Lower leg skin (tissue), 3 donors: ENCODE measurements at regions not wholly inside any gene's neighbourhood (a gene's known extent, or its start where the extent isn't known, plus 50 kb on each side); places are given as distances from the start of the nearest gene placed in this dataset.

Experiments
- POLR2A ChIP-seq, 2 donors: fragments of 450-650 bp; IDR thresholded peaks; one replicate each; pipeline ENCODE4 v1.6.1; 2016 to 2017; ENCODE audit warnings: antibody characterized with exemption in 2 of 2, mild to moderate bottlenecking in 1 of 2, moderate library complexity in 1 of 2
- TF ChIP-seq, protein P1 (sequence below), 3 donors: fragments of 450-650 bp; IDR thresholded peaks; one replicate each; pipeline ENCODE4 v1.5.1; 2016; ENCODE audit warnings: antibody characterized with exemption in 3 of 3, mild to moderate bottlenecking in 3 of 3, moderate library complexity in 2 of 3

DNA sequence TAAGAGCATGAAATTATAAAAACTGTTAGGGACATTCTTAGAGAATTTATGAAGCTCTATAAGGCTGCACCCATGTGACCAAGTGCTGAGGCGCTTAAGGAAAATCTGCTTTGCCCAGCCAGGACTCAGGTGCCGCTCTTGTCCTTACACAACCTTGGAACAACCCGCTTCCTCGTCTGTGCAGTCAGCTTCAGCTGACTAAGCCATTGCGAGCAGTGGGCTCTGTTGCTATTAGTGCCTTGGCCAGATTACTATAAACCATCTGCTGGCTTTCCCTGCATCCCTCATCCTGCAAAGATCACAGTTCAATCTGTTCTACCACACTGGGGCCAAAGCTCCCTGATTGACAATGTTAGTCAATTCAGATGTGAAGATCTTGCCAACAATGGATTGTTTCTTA lies 89.1 kb upstream of the E2F3 start:
- TF ChIP-seq, protein P1, sequence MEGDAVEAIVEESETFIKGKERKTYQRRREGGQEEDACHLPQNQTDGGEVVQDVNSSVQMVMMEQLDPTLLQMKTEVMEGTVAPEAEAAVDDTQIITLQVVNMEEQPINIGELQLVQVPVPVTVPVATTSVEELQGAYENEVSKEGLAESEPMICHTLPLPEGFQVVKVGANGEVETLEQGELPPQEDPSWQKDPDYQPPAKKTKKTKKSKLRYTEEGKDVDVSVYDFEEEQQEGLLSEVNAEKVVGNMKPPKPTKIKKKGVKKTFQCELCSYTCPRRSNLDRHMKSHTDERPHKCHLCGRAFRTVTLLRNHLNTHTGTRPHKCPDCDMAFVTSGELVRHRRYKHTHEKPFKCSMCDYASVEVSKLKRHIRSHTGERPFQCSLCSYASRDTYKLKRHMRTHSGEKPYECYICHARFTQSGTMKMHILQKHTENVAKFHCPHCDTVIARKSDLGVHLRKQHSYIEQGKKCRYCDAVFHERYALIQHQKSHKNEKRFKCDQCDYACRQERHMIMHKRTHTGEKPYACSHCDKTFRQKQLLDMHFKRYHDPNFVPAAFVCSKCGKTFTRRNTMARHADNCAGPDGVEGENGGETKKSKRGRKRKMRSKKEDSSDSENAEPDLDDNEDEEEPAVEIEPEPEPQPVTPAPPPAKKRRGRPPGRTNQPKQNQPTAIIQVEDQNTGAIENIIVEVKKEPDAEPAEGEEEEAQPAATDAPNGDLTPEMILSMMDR (IDR thresholded peaks at IDR 0.05), result no peak
- no peak for TF ChIP-seq POLR2A (IDR thresholded peaks at IDR 0.05)
